ENCODE measurements at regions not wholly inside any gene's neighbourhood (a gene's known extent, or its start where the extent isn't known, plus 50 kb on each side); places are given as distances from the start of the nearest gene placed in this dataset.

DNA sequence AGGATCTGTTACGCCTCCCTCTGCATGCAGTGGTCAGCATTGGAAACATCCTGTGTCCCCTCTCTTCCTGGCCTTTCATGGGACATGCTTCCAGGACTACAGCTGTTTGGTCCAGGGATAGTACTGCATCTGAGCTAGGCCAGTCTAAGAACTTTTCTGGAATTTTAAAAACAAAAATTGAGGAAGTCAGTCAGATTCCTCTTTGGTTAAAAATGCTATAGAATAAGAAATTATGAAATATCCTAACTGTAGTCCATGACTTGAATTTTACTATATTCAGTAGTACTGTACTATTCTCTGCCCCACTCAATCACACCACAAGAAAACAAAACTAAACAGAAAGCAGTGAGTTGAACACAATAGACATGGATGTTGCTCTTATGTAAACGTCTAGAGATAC, 201.0 kb upstream of the CADM1 start:
- DNase-seq (ENCODE audit: extremely low spot score): no peak
- TF ChIP-seq, protein P1, sequence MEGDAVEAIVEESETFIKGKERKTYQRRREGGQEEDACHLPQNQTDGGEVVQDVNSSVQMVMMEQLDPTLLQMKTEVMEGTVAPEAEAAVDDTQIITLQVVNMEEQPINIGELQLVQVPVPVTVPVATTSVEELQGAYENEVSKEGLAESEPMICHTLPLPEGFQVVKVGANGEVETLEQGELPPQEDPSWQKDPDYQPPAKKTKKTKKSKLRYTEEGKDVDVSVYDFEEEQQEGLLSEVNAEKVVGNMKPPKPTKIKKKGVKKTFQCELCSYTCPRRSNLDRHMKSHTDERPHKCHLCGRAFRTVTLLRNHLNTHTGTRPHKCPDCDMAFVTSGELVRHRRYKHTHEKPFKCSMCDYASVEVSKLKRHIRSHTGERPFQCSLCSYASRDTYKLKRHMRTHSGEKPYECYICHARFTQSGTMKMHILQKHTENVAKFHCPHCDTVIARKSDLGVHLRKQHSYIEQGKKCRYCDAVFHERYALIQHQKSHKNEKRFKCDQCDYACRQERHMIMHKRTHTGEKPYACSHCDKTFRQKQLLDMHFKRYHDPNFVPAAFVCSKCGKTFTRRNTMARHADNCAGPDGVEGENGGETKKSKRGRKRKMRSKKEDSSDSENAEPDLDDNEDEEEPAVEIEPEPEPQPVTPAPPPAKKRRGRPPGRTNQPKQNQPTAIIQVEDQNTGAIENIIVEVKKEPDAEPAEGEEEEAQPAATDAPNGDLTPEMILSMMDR (IDR thresholded peaks at IDR 0.05; ENCODE audit: control extremely low read depth, extremely low read depth, low read depth, missing control alignments): no peak
- CTCF ChIA-PET: interaction anchor here (1.3 kb wide), 1 partner anchor 25 kb away, joined by 4 read pairs; no protein-coding TSS in a partner anchor
- POLR2A ChIA-PET: no interaction called here

DNA sequence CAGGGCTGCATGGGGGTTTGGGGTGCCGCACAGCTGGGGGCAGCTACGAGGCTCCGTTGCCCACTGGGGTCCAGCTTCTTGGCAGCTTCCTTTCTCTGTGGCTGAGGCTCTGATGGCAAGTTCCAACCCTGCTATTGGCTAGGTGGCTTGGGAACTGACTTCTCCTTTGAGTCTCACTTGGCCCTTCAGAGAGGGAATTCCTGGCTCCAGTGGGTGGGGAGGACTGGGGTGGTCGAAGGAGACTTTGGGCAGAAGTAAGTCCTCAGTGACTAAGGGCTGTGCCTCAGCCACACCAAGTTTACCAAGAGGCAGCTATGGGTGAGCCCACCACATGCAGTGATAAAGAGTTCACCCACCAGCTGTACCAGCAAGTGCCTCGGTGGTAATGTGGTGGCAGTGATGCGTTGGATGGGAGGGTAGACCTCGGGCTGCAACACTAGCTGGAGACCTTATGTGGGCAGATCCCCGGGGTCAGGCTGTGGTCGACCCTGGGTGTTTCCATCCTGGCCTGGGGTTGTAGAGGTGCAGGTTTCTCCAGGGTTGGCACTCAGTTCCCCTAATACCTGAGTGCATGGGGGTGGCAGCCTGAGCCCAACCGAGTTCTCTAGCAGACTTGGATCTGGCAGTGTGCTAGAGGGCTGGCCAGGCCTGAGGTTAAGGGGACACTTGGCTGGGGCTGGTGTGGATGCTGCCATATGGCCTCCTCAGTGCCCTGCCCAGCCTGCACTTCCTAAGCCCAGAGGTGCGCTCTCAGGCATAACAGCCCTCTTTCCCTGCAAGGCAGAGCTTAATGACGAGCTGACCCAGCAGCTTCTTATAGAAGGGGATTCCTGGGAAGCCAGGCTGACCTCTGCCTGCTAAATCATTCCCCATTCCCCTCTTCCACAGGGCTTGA, 197.0 kb upstream of the CADM1 start:
- CTCF ChIA-PET: no interaction called here
- POLR2A ChIA-PET: no interaction called here
- TF ChIP-seq, protein P1 (IDR thresholded peaks at IDR 0.05; ENCODE audit: control extremely low read depth, extremely low read depth, low read depth, missing control alignments): no peak
- DNase-seq (ENCODE audit: extremely low spot score): no peak

DNA sequence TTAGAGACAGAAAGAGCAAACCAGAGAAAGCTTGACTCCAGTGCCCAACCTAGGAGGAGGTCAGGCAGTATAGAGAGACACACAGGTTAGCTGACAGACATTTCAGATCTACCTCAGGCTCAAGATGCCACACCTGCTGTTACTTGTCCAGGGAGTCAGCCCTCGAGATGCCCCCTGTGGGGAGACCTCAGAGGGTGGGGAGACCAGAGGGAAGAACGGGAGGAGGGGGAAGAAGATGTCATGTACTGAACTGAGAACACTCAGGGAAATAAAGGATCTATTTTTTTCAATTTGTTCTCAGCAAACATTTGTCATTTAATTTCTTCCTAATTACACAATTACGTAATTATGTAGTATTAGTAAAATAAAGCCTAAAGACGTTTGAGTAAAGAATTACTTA, 196.3 kb upstream of the CADM1 start:
- ChIA-PET CTCF (no interaction called here), POLR2A (no interaction called here)
- TF ChIP-seq, protein P1 (IDR thresholded peaks at IDR 0.05; ENCODE audit: control extremely low read depth, extremely low read depth, low read depth, missing control alignments): no peak
- DNase-seq (ENCODE audit: extremely low spot score): no peak

DNA sequence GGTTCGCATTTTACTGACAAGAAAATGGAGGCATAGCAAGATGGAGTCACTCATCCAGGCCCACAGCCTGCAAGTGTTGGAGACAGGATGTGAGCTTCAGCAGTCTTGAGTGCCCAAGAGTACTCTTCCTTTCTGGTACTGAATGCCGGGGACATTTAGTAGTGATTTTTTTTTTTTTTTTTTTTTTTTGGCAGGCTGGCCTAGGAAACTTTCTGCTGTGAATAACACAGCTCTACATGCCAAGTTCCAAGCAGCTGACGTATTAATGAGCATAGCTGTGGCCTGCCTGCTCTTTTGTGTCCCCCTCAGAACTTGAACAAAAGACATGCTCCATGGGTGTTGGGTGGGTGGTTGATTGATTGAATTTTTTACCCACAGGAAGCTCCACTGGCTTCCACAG, 195.5 kb upstream of the CADM1 start:
- CTCF ChIA-PET: no interaction called here
- DNase-seq (ENCODE audit: extremely low spot score): no peak
- POLR2A ChIA-PET: no interaction called here
- TF ChIP-seq, protein P1 (IDR thresholded peaks at IDR 0.05; ENCODE audit: control extremely low read depth, extremely low read depth, low read depth, missing control alignments): no peak

DNA sequence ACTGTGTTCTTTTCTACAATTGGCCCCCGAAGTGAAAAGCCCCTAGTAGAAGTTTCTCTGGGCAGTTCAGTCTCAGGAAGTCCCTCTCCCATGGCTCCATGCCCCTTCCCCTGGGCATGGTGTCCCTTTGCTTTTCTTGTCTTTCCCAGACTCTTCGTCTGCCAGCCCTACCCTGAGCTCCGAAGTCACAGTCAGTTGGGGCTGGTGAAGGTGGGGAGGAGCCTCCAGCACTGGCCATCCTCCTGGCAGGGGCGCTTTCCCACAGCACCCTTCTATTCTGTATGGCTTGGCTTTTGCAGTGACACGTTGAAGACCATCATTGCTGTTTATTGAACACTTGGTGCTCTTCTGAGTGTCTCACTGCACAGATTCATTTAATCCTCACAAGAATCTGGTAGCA, 195.1 kb upstream of the CADM1 start:
- no peak for DNase-seq (ENCODE audit: extremely low spot score)
- POLR2A ChIA-PET: no interaction called here
- CTCF ChIA-PET: no interaction called here
- TF ChIP-seq, protein P1 (IDR thresholded peaks at IDR 0.05; ENCODE audit: control extremely low read depth, extremely low read depth, low read depth, missing control alignments): no peak

DNA sequence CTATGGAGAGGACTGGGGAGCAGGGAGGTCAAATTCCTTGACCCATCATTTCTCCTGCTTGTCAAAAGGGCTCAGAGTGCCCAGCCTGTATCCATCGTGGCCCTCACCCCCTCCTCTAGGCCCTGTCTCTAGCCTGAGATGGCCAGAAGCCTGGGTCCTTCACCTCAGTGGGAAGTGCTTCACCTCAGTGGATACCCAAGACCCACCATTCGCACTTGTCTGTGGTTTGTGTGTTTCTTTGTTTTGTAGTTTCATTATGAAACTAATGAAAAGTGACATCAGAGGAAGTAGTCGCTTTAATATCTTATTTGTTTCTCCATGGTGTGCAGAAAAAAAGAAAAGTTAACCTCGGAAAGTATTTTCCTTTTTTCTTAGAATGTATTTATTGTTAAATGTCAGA, 194.0 kb upstream of the CADM1 start:
- no peak for DNase-seq (ENCODE audit: extremely low spot score)
- ChIA-PET POLR2A (no interaction called here), CTCF (interaction anchor here (1.0 kb wide), 1 partner anchor 17 kb away, joined by 3 read pairs; no protein-coding TSS in a partner anchor)
- TF ChIP-seq, protein P1 (IDR thresholded peaks at IDR 0.05; ENCODE audit: control extremely low read depth, extremely low read depth, low read depth, missing control alignments): no peak

Data from GM10248 (cell line).